ENCODE measurements at regions not wholly inside any gene's neighbourhood (a gene's known extent, or its start where the extent isn't known, plus 50 kb on each side); places are given as distances from the start of the nearest gene placed in this dataset.
"Not testable (repeated sequence)": the region's sequence is repeated elsewhere in the genome, so short reads cannot be mapped to it uniquely, and the experiment has no call there.

DNA sequence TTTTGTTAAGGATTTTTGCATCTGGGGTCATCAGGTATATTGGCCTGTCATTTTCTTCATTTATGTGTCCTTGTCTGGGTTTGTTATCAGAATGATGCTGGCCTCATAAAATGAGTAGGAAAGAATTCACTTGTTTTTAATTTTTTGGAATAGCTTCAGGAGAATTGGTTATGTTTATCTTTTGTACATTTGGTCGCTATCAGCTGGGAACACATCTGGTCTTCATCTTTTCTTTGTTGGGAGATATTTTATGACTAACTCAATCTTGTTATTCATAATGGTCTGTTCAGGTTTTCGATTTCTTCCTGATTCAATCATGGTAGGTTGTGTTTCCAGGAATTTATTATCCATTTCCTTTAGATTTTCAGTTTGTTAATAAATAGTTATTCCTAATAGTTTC lies 207.5 kb upstream of the ASCC3 start:
- Mint-ChIP-seq H3K4me1 (ENCODE audit: low read depth) (no peaks in the 10 kb centered on the region), H3K27ac (no peak overlapping the region), H3K27me3 (no peaks in the 10 kb centered on the region), H3K36me3 (no peaks in the 10 kb centered on the region), H3K9me3 (peaks cover 18% of the 10 kb centered on the region), H3K4me3 (no peak overlapping the region)
- ChIA-PET POLR2A (no interaction called here), CTCF (no interaction called here)
- DNase-seq, result no peak
- intact Hi-C loops (cut with micrococcal nuclease), result no loop called here

DNA sequence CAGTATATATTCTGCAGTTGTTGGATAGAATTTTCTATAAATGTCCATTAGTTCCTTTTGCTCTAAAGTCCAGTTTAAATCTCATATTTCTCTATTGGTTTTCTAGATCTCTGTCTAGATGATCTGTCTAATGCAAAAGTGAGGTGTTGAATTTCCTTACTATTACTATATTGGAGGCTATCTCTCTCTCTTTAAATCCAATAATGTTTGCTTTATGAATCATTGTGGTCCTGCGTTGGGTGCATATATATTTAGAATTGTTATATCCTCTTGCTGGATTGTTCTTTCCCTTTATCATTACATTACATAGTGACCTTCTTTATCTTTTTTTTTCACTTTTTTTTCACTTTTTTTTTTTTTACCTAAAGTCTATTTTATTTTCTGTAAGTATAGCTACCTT lies 208.5 kb upstream of the ASCC3 start:
- ChIA-PET CTCF (no interaction called here), POLR2A (interaction anchor here (0.7 kb wide), 1 partner anchor 13 kb away, joined by 3 read pairs; no protein-coding TSS in a partner anchor)
- H3K4me3 Mint-ChIP-seq, result no peak overlapping the region
- H3K27me3 Mint-ChIP-seq, result no peaks in the 10 kb centered on the region
- no peaks in the 10 kb centered on the region for H3K36me3 Mint-ChIP-seq
- intact Hi-C loops (cut with micrococcal nuclease), result no loop called here
- no peaks in the 10 kb centered on the region for H3K4me1 Mint-ChIP-seq (ENCODE audit: low read depth)
- H3K27ac Mint-ChIP-seq, result no peak overlapping the region
- H3K9me3 Mint-ChIP-seq, result peaks cover 18% of the 10 kb centered on the region
- DNase-seq, result no peak

DNA sequence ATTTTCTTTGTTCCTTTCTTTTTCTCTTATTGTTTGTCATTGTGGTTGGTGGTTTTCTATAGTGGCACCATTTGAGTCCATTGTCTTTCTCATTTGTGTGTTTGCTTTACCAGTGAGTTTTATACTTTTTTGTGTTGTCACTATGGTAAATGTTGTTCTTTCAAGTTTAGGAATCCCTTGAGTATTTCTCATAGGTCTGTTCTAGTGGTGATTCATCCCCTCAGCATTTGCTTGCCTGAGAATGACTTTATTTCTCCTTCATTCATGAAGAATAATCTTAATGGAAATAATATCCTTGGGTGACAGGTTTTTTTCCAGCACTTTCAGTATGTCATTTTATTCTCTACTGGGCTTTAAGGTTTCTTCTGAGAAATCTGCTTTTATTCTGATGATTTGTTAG lies 209.2 kb upstream of the ASCC3 start:
- Mint-ChIP-seq H3K27me3 (no peaks in the 10 kb centered on the region), H3K4me3 (no peak overlapping the region), H3K36me3 (no peaks in the 10 kb centered on the region), H3K4me1 (ENCODE audit: low read depth) (no peaks in the 10 kb centered on the region), H3K27ac (no peak overlapping the region), H3K9me3 (peaks cover 18% of the 10 kb centered on the region)
- ChIA-PET CTCF (no interaction called here), POLR2A (interaction anchor here (0.7 kb wide), 1 partner anchor 14 kb away, joined by 3 read pairs; no protein-coding TSS in a partner anchor)
- no peak for DNase-seq
- intact Hi-C loops (cut with micrococcal nuclease), result no loop called here

- DNase-seq; POLR2A ChIA-PET; H3K4me1 Mint-ChIP-seq (ENCODE audit: low read depth); intact Hi-C loops (cut with micrococcal nuclease); H3K27me3 Mint-ChIP-seq; H3K27ac Mint-ChIP-seq; CTCF ChIA-PET; H3K9me3 Mint-ChIP-seq; H3K36me3 Mint-ChIP-seq; H3K4me3 Mint-ChIP-seq: not testable (repeated sequence)
These were observed 217.5 kb upstream of the ASCC3 start for GRCh38 chr6:101098605-101099004.

DNA sequence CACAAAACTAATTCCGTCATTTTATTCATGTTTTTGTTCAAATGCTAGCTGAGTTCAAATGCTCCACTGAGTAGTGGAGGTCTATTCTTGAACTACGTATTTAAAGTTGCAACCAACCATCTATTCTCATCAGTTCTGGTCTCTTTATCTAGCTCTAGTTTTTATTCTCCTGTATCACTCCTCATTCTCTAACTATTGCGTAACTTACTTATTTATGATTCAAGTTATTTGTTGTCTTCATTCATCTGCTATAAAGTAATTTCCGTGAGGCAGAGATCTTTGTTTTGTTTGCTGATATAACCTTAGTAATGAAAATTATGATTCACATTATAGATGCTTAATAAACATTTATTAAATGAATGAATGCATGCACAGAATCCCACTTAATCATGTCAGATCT lies 221.6 kb upstream of the ASCC3 start:
- DNase-seq, result no peak

GRCh38 chr6:101108286-101108685 lies 227.2 kb upstream of the ASCC3 start:
- H3K27me3 Mint-ChIP-seq, result no peaks in the 10 kb centered on the region
- no peak overlapping the region for H3K27ac Mint-ChIP-seq
- DNase-seq, result no peak
- no peaks in the 10 kb centered on the region for H3K9me3 Mint-ChIP-seq
- no peak overlapping the region for H3K4me3 Mint-ChIP-seq
- intact Hi-C loops (cut with micrococcal nuclease), result no loop called here
- POLR2A ChIA-PET, result no interaction called here
- CTCF ChIA-PET, result no interaction called here
- H3K4me1 Mint-ChIP-seq (ENCODE audit: low read depth), result no peaks in the 10 kb centered on the region
- no peaks in the 10 kb centered on the region for H3K36me3 Mint-ChIP-seq

More for the DNA sequence above, 221.6 kb upstream of the ASCC3 start:
- Mint-ChIP-seq H3K36me3 (no peaks in the 10 kb centered on the region), H3K4me1 (ENCODE audit: low read depth) (no peaks in the 10 kb centered on the region), H3K27me3 (no peaks in the 10 kb centered on the region), H3K27ac (no peak overlapping the region), H3K9me3 (peaks cover 5% of the 10 kb centered on the region), H3K4me3 (no peak overlapping the region)
- intact Hi-C loops (cut with micrococcal nuclease), result no loop called here
- CTCF ChIA-PET, result no interaction called here
- POLR2A ChIA-PET, result no interaction called here

GRCh38 chr6:101110814-101111213 lies 229.7 kb upstream of the ASCC3 start:
- Mint-ChIP-seq H3K4me3 (no peak overlapping the region), H3K27me3 (no peaks in the 10 kb centered on the region), H3K27ac (no peak overlapping the region), H3K9me3 (no peaks in the 10 kb centered on the region), H3K36me3 (no peaks in the 10 kb centered on the region), H3K4me1 (ENCODE audit: low read depth) (no peaks in the 10 kb centered on the region)
- ChIA-PET POLR2A (no interaction called here), CTCF (no interaction called here)
- DNase-seq, result no peak
- intact Hi-C loops (cut with micrococcal nuclease), result no loop called here

- H3K36me3 Mint-ChIP-seq, result no peaks in the 10 kb centered on the region
- POLR2A ChIA-PET, result no interaction called here
- DNase-seq, result no peak
- no peaks in the 10 kb centered on the region for H3K9me3 Mint-ChIP-seq
- CTCF ChIA-PET, result no interaction called here
- H3K27ac Mint-ChIP-seq, result no peak overlapping the region
- intact Hi-C loops (cut with micrococcal nuclease), result no loop called here
- H3K4me1 Mint-ChIP-seq (ENCODE audit: low read depth), result no peaks in the 10 kb centered on the region
- no peak overlapping the region for H3K4me3 Mint-ChIP-seq
- H3K27me3 Mint-ChIP-seq, result no peaks in the 10 kb centered on the region
These were observed 232.5 kb upstream of the ASCC3 start for GRCh38 chr6:101113468-101114260.

- ChIA-PET POLR2A (no interaction called here), CTCF (no interaction called here)
- Mint-ChIP-seq H3K4me3 (no peak overlapping the region), H3K27ac (no peak overlapping the region), H3K4me1 (ENCODE audit: low read depth) (no peaks in the 10 kb centered on the region), H3K36me3 (no peaks in the 10 kb centered on the region), H3K9me3 (no peaks in the 10 kb centered on the region), H3K27me3 (no peaks in the 10 kb centered on the region)
- intact Hi-C loops (cut with micrococcal nuclease), result no loop called here
- no peak for DNase-seq
These were observed 233.6 kb upstream of the ASCC3 start for GRCh38 chr6:101114703-101115102.

- intact Hi-C loops (cut with micrococcal nuclease), result no loop called here
- no peak for DNase-seq
- no peaks in the 10 kb centered on the region for H3K9me3 Mint-ChIP-seq
- no peaks in the 10 kb centered on the region for H3K4me1 Mint-ChIP-seq (ENCODE audit: low read depth)
- no peak overlapping the region for H3K27ac Mint-ChIP-seq
- H3K4me3 Mint-ChIP-seq, result no peak overlapping the region
- POLR2A ChIA-PET, result no interaction called here
- H3K36me3 Mint-ChIP-seq, result no peaks in the 10 kb centered on the region
- H3K27me3 Mint-ChIP-seq, result no peaks in the 10 kb centered on the region
- CTCF ChIA-PET, result no interaction called here
These were observed 235.2 kb upstream of the ASCC3 start for GRCh38 chr6:101116337-101116736.

- DNase-seq, result no peak
- intact Hi-C loops (cut with micrococcal nuclease), result no loop called here
- H3K36me3 Mint-ChIP-seq, result no peaks in the 10 kb centered on the region
- no peaks in the 10 kb centered on the region for H3K9me3 Mint-ChIP-seq
- no peak overlapping the region for H3K27ac Mint-ChIP-seq
- H3K27me3 Mint-ChIP-seq, result no peaks in the 10 kb centered on the region
- ChIA-PET CTCF (no interaction called here), POLR2A (no interaction called here)
- H3K4me3 Mint-ChIP-seq, result no peak overlapping the region
- H3K4me1 Mint-ChIP-seq (ENCODE audit: low read depth), result no peaks in the 10 kb centered on the region
These were observed 236.4 kb upstream of the ASCC3 start for GRCh38 chr6:101117393-101118135.

GRCh38 chr6:101118136-101118396 lies 236.9 kb upstream of the ASCC3 start:
- intact Hi-C loops (cut with micrococcal nuclease), result no loop called here
- Mint-ChIP-seq H3K27me3 (no peaks in the 10 kb centered on the region), H3K36me3 (no peaks in the 10 kb centered on the region), H3K27ac (no peak overlapping the region), H3K4me3 (no peak overlapping the region), H3K4me1 (ENCODE audit: low read depth) (no peaks in the 10 kb centered on the region), H3K9me3 (no peaks in the 10 kb centered on the region)
- POLR2A ChIA-PET, result no interaction called here
- no peak for DNase-seq
- CTCF ChIA-PET, result no interaction called here

- CTCF ChIA-PET, result interaction anchor here (1.1 kb wide), 1 partner anchor 34 kb away, joined by 3 read pairs; no protein-coding TSS in a partner anchor
- POLR2A ChIA-PET, result no interaction called here
- Mint-ChIP-seq H3K36me3 (no peaks in the 10 kb centered on the region), H3K9me3 (no peaks in the 10 kb centered on the region), H3K27me3 (no peaks in the 10 kb centered on the region), H3K4me1 (ENCODE audit: low read depth) (no peaks in the 10 kb centered on the region), H3K27ac (no peak overlapping the region), H3K4me3 (no peak overlapping the region)
- no peak for DNase-seq
- intact Hi-C loops (cut with micrococcal nuclease), result no loop called here
These were observed 239.6 kb upstream of the ASCC3 start for GRCh38 chr6:101120747-101121146.
